Fibroblast of pulmonary artery (primary cell): ENCODE measurements at regions not wholly inside any gene's neighbourhood (a gene's known extent, or its start where the extent isn't known, plus 50 kb on each side); places are given as distances from the start of the nearest gene placed in this dataset.

ENCODE experiments used
- DNase-seq: peaks from one replicate; pipeline ENCODE4 v3.0.0-alpha.2; 2010; ENCODE audit warnings: low read depth
- H3K4me3 ChIP-seq: replicated peaks from 2 replicates; pipeline ENCODE4 v1.5.1; 2011; ENCODE audit warnings: low read depth, mild to moderate bottlenecking, control low read depth, low read length, moderate library complexity
- TF ChIP-seq, protein P1 (sequence below): IDR thresholded peaks from 2 replicates; pipeline ENCODE4 v1.5.1; 2011; ENCODE audit warnings: mild to moderate bottlenecking, control low read depth, low read length, inconsistent platforms; ENCODE audit errors: missing control alignments

DNA sequence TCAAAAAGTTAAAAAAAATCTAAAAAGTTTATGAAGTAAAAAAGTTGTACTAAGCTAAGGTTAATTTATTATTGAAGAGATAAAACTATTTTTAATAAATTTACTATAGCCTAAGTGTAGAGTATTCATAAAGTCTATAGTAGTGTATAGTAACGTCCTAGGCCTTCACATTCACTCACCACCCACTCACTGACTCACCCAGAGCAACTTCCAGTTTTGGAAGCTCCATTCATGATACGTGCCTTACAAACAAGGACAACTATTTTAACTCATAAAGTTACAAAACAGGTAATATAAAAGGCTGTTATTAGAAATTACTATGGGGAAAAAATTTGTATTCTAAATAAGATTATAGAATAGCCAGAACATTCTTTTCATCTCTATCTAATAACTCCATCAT is 158.9 kb upstream of the FN1 start:
- TF ChIP-seq, protein P1, sequence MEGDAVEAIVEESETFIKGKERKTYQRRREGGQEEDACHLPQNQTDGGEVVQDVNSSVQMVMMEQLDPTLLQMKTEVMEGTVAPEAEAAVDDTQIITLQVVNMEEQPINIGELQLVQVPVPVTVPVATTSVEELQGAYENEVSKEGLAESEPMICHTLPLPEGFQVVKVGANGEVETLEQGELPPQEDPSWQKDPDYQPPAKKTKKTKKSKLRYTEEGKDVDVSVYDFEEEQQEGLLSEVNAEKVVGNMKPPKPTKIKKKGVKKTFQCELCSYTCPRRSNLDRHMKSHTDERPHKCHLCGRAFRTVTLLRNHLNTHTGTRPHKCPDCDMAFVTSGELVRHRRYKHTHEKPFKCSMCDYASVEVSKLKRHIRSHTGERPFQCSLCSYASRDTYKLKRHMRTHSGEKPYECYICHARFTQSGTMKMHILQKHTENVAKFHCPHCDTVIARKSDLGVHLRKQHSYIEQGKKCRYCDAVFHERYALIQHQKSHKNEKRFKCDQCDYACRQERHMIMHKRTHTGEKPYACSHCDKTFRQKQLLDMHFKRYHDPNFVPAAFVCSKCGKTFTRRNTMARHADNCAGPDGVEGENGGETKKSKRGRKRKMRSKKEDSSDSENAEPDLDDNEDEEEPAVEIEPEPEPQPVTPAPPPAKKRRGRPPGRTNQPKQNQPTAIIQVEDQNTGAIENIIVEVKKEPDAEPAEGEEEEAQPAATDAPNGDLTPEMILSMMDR = no peak
- DNase-seq = peak; percentile 49
- H3K4me3 ChIP-seq = no peak overlapping the region

DNA sequence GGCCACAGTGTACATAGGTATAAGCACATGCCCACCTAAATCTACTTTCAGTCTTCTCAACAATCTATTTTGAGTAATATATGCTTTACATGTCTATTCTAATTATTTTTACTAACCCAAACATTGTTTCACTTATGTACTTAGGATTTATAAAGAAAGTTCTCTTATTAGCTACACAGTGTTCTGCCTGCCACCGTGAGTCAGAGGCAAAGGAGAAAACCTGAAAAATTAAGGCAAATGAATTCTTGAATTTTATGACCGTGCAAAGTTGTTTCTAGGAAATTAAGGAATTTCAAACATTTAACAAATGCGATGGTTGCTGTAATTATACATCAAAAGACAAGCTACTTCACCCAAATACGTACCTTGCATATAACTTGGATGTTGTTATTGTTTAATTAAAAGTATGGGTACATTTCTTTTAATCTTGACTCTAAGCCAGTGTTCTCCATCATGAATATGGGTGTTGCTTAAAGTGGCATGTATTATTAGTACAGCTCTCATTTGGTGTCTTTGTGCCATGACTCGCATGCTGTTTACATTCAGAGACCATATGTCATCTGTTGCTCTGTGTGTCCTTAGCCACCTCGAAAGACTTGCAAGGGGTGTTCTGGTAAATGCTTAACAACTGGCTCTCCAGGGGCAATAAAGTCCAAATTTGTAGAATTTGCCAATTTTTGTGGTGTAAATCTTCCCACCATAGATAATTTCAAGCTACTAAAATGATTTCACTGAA is 154.3 kb upstream of the FN1 start:
- H3K4me3 ChIP-seq = no peak overlapping the region
- no peak for DNase-seq
- TF ChIP-seq, protein P1 = no peak

DNA sequence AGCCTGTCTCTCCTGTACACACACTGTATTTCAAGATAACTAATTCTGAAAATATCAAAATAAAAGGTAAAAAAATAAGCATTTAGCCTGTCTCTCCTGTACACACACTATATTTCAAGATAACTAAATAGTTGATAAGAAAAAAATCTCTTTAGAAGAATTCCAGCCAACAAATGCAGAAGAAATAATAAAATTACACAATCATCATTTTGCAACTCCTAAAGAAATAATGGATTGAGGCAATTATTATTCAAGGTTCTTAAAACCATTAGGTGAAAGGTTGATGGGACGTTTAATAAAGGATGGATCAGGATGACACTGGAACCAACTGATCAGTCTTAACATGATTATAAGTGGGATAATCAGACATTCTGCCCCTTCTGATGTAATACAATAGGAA is 148.0 kb upstream of the FN1 start:
- TF ChIP-seq, protein P1 = no peak
- DNase-seq = no peak
- no peak overlapping the region for H3K4me3 ChIP-seq

DNA sequence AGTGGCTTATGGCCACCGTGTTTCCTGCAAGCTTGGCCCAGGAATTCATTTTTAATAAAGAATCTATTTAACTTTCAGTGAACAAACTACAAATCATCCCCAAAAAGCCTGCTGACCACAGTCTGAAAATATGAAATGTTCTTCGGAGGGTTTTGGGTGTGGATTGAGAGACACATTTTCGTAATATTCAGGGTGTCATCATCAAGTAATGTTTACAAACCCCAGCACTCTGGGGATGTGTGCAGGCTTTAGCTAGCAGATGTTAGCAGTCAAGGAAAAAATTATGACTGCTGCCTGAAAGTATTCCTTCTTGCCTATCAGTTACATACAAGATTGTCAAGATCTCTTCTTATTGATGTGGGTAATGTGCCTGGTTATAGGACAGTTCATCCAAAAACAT is 143.9 kb upstream of the FN1 start:
- H3K4me3 ChIP-seq = no peak overlapping the region
- TF ChIP-seq, protein P1 = no peak
- peak; percentile 87 for DNase-seq

DNA sequence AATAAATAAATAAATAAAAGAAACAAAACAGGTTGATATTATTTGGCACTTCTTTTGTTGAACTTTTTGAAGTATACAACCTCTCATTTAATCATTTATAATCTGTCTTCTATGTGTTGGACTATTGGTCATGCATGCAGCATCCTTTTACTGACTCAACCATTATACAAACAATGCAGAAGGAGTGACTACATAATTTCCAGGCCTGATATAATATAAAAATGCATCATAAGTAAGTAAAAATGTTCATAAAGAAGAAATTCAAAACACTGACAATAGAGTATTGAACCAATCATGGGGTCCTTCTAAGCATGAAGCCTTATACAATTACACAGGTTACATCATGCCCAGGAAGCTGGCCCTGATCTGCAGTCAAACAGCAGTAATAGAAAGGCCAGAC is 141.5 kb upstream of the FN1 start:
- DNase-seq = no peak
- no peak overlapping the region for H3K4me3 ChIP-seq
- TF ChIP-seq, protein P1 = no peak

DNA sequence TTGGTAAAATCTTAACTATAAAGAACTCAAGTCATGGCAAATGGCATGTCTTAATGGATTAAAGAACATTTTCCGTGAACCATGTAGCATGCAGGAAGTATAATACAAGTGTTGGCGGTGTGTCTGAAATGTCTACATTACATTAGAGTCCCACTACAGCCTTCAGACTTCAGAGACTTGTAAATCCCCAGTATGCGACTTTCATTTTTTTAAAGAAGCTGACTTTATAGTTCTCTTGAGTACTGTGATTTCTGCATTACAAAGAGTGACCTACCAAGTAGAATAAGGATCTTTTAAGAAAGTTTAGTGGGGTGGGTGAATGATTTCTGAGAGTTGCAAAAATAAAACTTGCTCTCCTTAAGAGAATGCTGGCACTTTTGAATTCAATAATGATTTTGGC is 140.7 kb upstream of the FN1 start:
- TF ChIP-seq, protein P1 = no peak
- H3K4me3 ChIP-seq = no peak overlapping the region
- DNase-seq = no peak

DNA sequence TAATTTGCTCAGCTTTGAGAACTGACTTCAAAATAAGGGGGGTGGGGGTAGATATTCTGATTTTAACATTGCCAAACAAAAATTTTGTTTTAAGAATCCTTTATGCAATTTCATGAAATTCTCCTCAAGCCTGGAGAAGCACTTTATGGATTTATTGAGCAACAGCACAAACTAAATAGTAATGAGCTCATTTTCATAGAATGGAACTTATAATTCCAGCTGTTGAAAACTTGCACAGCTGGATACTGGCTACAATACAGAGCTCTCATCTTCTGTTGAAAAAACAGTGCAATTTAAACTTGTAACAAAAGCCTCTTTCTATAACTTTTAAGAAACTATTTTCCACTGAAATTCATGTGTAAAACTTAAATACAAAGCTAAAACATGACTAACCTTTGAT is 137.6 kb upstream of the FN1 start:
- TF ChIP-seq, protein P1 = no peak
- no peak overlapping the region for H3K4me3 ChIP-seq
- DNase-seq = no peak
